HepG2 (cell line): ENCODE measurements at regions not wholly inside any gene's neighbourhood (a gene's known extent, or its start where the extent isn't known, plus 50 kb on each side); places are given as distances from the start of the nearest gene placed in this dataset.

Source experiments
- ATAC-seq: fragments of 200-7000 bp; cut with Tn5 transposase; 3 replicates; pipeline ENCODE4 v1.9.1; 2020; ENCODE audit warnings: mild to moderate bottlenecking, moderate library complexity
- BruUV-seq: library from RNA; stranded (reverse); fragments of 400-500 nt; replicated peaks from 2 replicates; lab custom pipeline; 2021; lab: Mats Ljungman, UMichigan
- CTCF ChIA-PET: fragments of 300-600 bp; formaldehyde crosslinking; extraction: SDS; loops from one replicate; lab custom pipeline; 2021; ENCODE audit warnings: low total read pairs, inconsistent platforms, low intra/inter-chr PET ratio; lab: Yijun Ruan, JAX
- POLR2A ChIA-PET: fragments of 350-600 bp; sonication (Branson Sonifier 250); formaldehyde crosslinking; loops from one replicate; lab custom pipeline; 2020; ENCODE audit warnings: antibody characterized with exemption, inconsistent platforms; lab: Yijun Ruan, JAX
- DNase-seq: peaks from one replicate; pipeline ENCODE4 v3.0.0-alpha.2; 2015; ENCODE audit warnings: low spot score
- FAIRE-seq: peaks from 3 replicates; lab custom pipeline; 2011; peaks lifted over from hg19 to GRCh38; lab: Jason Lieb, UNC
- H2AFZ ChIP-seq: one replicate; pipeline ENCODE4 v1.6.1; 2011; ENCODE audit warnings: low read length, inconsistent platforms
- H3K27ac ChIP-seq: fragments of 300-600 bp; 3 replicates; pipeline ENCODE4 v1.8.0; 2011; ENCODE audit warnings: mixed run types, mild to moderate bottlenecking, mixed read lengths, low read length, inconsistent platforms; ENCODE audit not compliant: insufficient read depth; ENCODE audit errors: extremely low read length
- H3K27me3 ChIP-seq, 2 experiments: fragments of 200-600 bp in 1 of 2; 2 replicates in 1 of 2; 3 replicates in 1 of 2; pipeline versions ENCODE4 v1.6.0 to v1.8.0; 2011; ENCODE audit warnings: low read length in 2 of 2, mild to moderate bottlenecking in 2 of 2, moderate library complexity in 2 of 2, inconsistent platforms in 1 of 2; ENCODE audit not compliant: insufficient read depth in 2 of 2, control insufficient read depth in 1 of 2
- H3K36me3 ChIP-seq, 2 experiments: fragments of 200-600 bp in 1 of 2; replicated peaks in 1 of 2; 2 replicates in 1 of 2; 3 replicates in 1 of 2; pipeline versions ENCODE4 v1.5.1 to v1.8.0; 2011; ENCODE audit warnings: low read length in 2 of 2, inconsistent platforms in 1 of 2; ENCODE audit not compliant: insufficient read depth in 2 of 2, control insufficient read depth in 1 of 2
- H3K4me1 ChIP-seq: 2 replicates; pipeline ENCODE4 v1.5.1; 2012; ENCODE audit warnings: low read length, inconsistent platforms; ENCODE audit not compliant: insufficient read depth
- H3K4me2 ChIP-seq: 2 replicates; pipeline ENCODE4 v1.6.0; 2011; ENCODE audit warnings: low read depth, low read length, inconsistent platforms
- H3K4me3 ChIP-seq, 3 experiments: fragments of 200-600 bp in 1 of 3; sonication (generic), shearing (Covaris generic) in 1 of 3; replicated peaks in 1 of 3; 2 replicates each; pipeline ENCODE4 v1.5.1; 2011 to 2016; ENCODE audit warnings: low read length in 3 of 3, inconsistent platforms in 2 of 3, low read depth in 2 of 3, mild to moderate bottlenecking in 2 of 3, control low read depth in 1 of 3, mixed read lengths in 1 of 3; ENCODE audit not compliant: insufficient read depth in 1 of 3
- H3K79me2 ChIP-seq: one replicate; pipeline ENCODE4 v1.6.1; 2011; ENCODE audit warnings: low read length, inconsistent platforms; ENCODE audit not compliant: insufficient read depth
- H3K9ac ChIP-seq: 2 replicates; pipeline ENCODE4 v1.6.0; 2011; ENCODE audit warnings: mild to moderate bottlenecking, low read depth, low read length, inconsistent platforms; ENCODE audit not compliant: insufficient read depth
- H3K9me3 ChIP-seq: 2 replicates; pipeline ENCODE4 v1.5.1; 2012; ENCODE audit warnings: mild to moderate bottlenecking, low read length
- H4K20me1 ChIP-seq: 2 replicates; pipeline ENCODE4 v1.6.0; 2011; ENCODE audit warnings: inconsistent platforms, mild to moderate bottlenecking, low read length, moderate library complexity; ENCODE audit not compliant: insufficient read depth
- AHR ChIP-seq: IDR thresholded peaks from 2 replicates; pipeline ENCODE4 v1.6.1; 2018; ENCODE audit warnings: missing genetic modification reagents, missing compliant biosample characterization
- CENPT ChIP-seq: sonication (generic); formaldehyde crosslinking; IDR thresholded peaks from 2 replicates; pipeline ENCODE4 v1.8.0; 2022; ENCODE audit warnings: low read depth, mild to moderate bottlenecking, moderate library complexity, missing genetic modification reagents
- HOXA7 ChIP-seq: sonication (generic); formaldehyde crosslinking; IDR thresholded peaks from 2 replicates; pipeline ENCODE4 v1.8.1; 2022; ENCODE audit warnings: mild to moderate bottlenecking, missing genetic modification reagents, moderate library complexity
- SNAPC4 ChIP-seq: sonication (generic); formaldehyde crosslinking; IDR thresholded peaks from 2 replicates; pipeline ENCODE4 v1.4.0; 2020; ENCODE audit warnings: mild to moderate bottlenecking, missing genetic modification reagents
- TAF15 ChIP-seq: fragments of 200-400 bp; formaldehyde crosslinking; IDR thresholded peaks from one replicate; pipeline ENCODE4 v1.6.1; 2018; ENCODE audit warnings: mild to moderate bottlenecking, low read depth, low read length; ENCODE audit not compliant: poor library complexity, severe bottlenecking
- TFAP4 ChIP-seq: sonication (generic); IDR thresholded peaks from 2 replicates; pipeline ENCODE4 v1.6.1; 2016; ENCODE audit warnings: low read depth, borderline replicate concordance
- THAP7 ChIP-seq: sonication (generic); formaldehyde crosslinking; IDR thresholded peaks from 2 replicates; pipeline ENCODE4 v1.8.1; 2023; ENCODE audit warnings: mild to moderate bottlenecking, missing genetic modification reagents
- YY1 ChIP-seq: IDR thresholded peaks from 2 replicates; pipeline ENCODE4 v1.6.1; 2011; ENCODE audit warnings: low read length, low read depth, moderate library complexity, mild to moderate bottlenecking; ENCODE audit not compliant: insufficient read depth, insufficient replicate concordance
- ZNF235 ChIP-seq: sonication (generic); formaldehyde crosslinking; IDR thresholded peaks from 2 replicates; pipeline ENCODE4 v1.8.1; 2023; ENCODE audit warnings: mild to moderate bottlenecking, missing genetic modification reagents, borderline replicate concordance
- ZNF557 ChIP-seq: sonication (generic); formaldehyde crosslinking; IDR thresholded peaks from 2 replicates; pipeline ENCODE4 v1.4.0; 2020; ENCODE audit warnings: missing genetic modification reagents
- ZNF781 ChIP-seq: sonication (generic); formaldehyde crosslinking; IDR thresholded peaks from 2 replicates; pipeline ENCODE4 v1.5.1; 2020; ENCODE audit warnings: borderline replicate concordance, mild to moderate bottlenecking, missing genetic modification reagents; ENCODE audit errors: not compliant biosample characterization
- WGBS: methylation state at CpG from one replicate; pipeline ENCODE4 v1.1.6; 2017; ENCODE audit warnings: low lambda C conversion rate; 5-methylcytosine and 5-hydroxymethylcytosine counted together
- in situ Hi-C: cut with HindIII; loops from 2 replicates; pipeline ENCODE4 v1.10.0; 2017; ENCODE audit warnings: low pct_unique_long_range_greater_than_20kb; ENCODE audit not compliant: extremely low pct_ligation_motif_present
- intact Hi-C: fragments of 100-400 bp; cut with micrococcal nuclease; formaldehyde crosslinking; loops from one replicate; pipeline ENCODE4 v1.10.0; 2022; ENCODE audit not compliant: unreplicated experiment

- in situ Hi-C loops = no loop called here
- no peak overlapping the region for H3K4me3 ChIP-seq
- ATAC-seq = no peak
- DNase-seq = no peak
- H3K27me3 ChIP-seq = peaks cover 1 to 5% of the 10 kb centered on the region in 2 experiments; a peak in 2 of 5 replicates
- no peak for TF ChIP-seq SNAPC4 (CRISPR knock-in tag)
- no peak for TF ChIP-seq ZNF235 (CRISPR knock-in tag)
- TF ChIP-seq HOXA7 = no peak
- TF ChIP-seq THAP7 = no peak
- no peak for TF ChIP-seq YY1
- no peak for TF ChIP-seq CENPT (CRISPR knock-in tag)
- TF ChIP-seq TFAP4 = no peak
- no peak for TF ChIP-seq ZNF781
- TF ChIP-seq TAF15 = no peak
- no peak for TF ChIP-seq ZNF557 (CRISPR knock-in tag)
- no peak for TF ChIP-seq AHR (CRISPR knock-in tag)
- CTCF ChIA-PET = no interaction called here
- BruUV-seq = no TSS peak
- POLR2A ChIA-PET = no interaction called here
- no peaks in the 10 kb centered on the region for H3K4me1 ChIP-seq
- no peak overlapping the region for H3K9ac ChIP-seq
- no peaks in the 10 kb centered on the region for H4K20me1 ChIP-seq
- H3K9me3 ChIP-seq = no peaks in the 10 kb centered on the region
- H2AFZ ChIP-seq = no peak overlapping the region
- no peak overlapping the region for H3K4me2 ChIP-seq
- H3K27ac ChIP-seq = no peak overlapping the region
- FAIRE-seq = no peak
- 87% methylated on average over 3 of the region's 3 CpGs for whole genome bisulfite sequencing
- no peaks in the 10 kb centered on the region for H3K36me3 ChIP-seq
- intact Hi-C loops = no loop called here
- no peaks in the 10 kb centered on the region for H3K79me2 ChIP-seq
Observed at GRCh38 chr11:19472679-19473078, 231.9 kb upstream of the E2F8 start.
